ENCODE measurements at regions not wholly inside any gene's neighbourhood (a gene's known extent, or its start where the extent isn't known, plus 50 kb on each side); places are given as distances from the start of the nearest gene placed in this dataset.

- TF ChIP-seq CTCF (IDR thresholded peaks at IDR 0.05; ENCODE audit: low read length), result no peak
- TF ChIP-seq EZH2 (IDR thresholded peaks at IDR 0.05; ENCODE audit: borderline replicate concordance, low read length), result no peak
These were observed 110.8 kb upstream of the FAM9B start for GRCh38 chrX:9144701-9145241.

Data from OCI-LY1 (cell line).